ENCODE measurements at regions not wholly inside any gene's neighbourhood (a gene's known extent, or its start where the extent isn't known, plus 50 kb on each side); places are given as distances from the start of the nearest gene placed in this dataset.

GRCh38 chr18:11310476-11311086 lies 161.2 kb upstream of the PIEZO2 start:
- DNase-seq (ENCODE audit: low spot score): no peak

GRCh38 chr18:11309172-11309571 lies 159.8 kb upstream of the PIEZO2 start:
- DNase-seq (ENCODE audit: low spot score): no peak

GRCh38 chr18:11308499-11308898 lies 159.1 kb upstream of the PIEZO2 start:
- no peak for DNase-seq (ENCODE audit: low spot score)

GRCh38 chr18:11307716-11308115 lies 158.3 kb upstream of the PIEZO2 start:
- DNase-seq (ENCODE audit: low spot score): no peak

- DNase-seq (ENCODE audit: low spot score): no peak
These were observed 156.1 kb upstream of the PIEZO2 start for GRCh38 chr18:11305507-11305906.

GRCh38 chr18:11304928-11305327 lies 155.6 kb upstream of the PIEZO2 start:
- no peak for DNase-seq (ENCODE audit: low spot score)

GRCh38 chr18:11296946-11297345 lies 147.6 kb upstream of the PIEZO2 start:
- DNase-seq (ENCODE audit: low spot score): no peak

- DNase-seq (ENCODE audit: low spot score): no peak
These were observed 144.4 kb upstream of the PIEZO2 start for GRCh38 chr18:11293794-11294193.

GRCh38 chr18:11290786-11291185 lies 141.4 kb upstream of the PIEZO2 start:
- DNase-seq (ENCODE audit: low spot score): no peak

GRCh38 chr18:11289248-11289647 lies 139.9 kb upstream of the PIEZO2 start:
- DNase-seq (ENCODE audit: low spot score): no peak

GRCh38 chr18:11288401-11288800 lies 139.0 kb upstream of the PIEZO2 start:
- DNase-seq (ENCODE audit: low spot score): no peak

- DNase-seq (ENCODE audit: low spot score): no peak
These were observed 137.1 kb upstream of the PIEZO2 start for GRCh38 chr18:11286431-11286830.

GRCh38 chr18:11284811-11285210 lies 135.4 kb upstream of the PIEZO2 start:
- no peak for DNase-seq (ENCODE audit: low spot score)

- DNase-seq (ENCODE audit: low spot score): no peak
These were observed 135.0 kb upstream of the PIEZO2 start for GRCh38 chr18:11284349-11284748.

GRCh38 chr18:11283479-11284161 lies 134.3 kb upstream of the PIEZO2 start:
- DNase-seq (ENCODE audit: low spot score): no peak

- DNase-seq (ENCODE audit: low spot score): no peak
These were observed 130.1 kb upstream of the PIEZO2 start for GRCh38 chr18:11279461-11279860.

GRCh38 chr18:11276678-11277077 lies 127.3 kb upstream of the PIEZO2 start:
- no peak for DNase-seq (ENCODE audit: low spot score)

- no peak for DNase-seq (ENCODE audit: low spot score)
These were observed 124.9 kb upstream of the PIEZO2 start for GRCh38 chr18:11274144-11274794.

- DNase-seq (ENCODE audit: low spot score): no peak
These were observed 123.1 kb upstream of the PIEZO2 start for GRCh38 chr18:11272516-11272915.

- DNase-seq (ENCODE audit: low spot score): no peak
These were observed 122.6 kb upstream of the PIEZO2 start for GRCh38 chr18:11271954-11272353.

- no peak for DNase-seq (ENCODE audit: low spot score)
These were observed 119.9 kb upstream of the PIEZO2 start for GRCh38 chr18:11269257-11269656.

GRCh38 chr18:11268741-11269233 lies 119.4 kb upstream of the PIEZO2 start:
- DNase-seq (ENCODE audit: low spot score): no peak

- DNase-seq (ENCODE audit: low spot score): no peak
These were observed 118.8 kb upstream of the PIEZO2 start for GRCh38 chr18:11268153-11268552.

Measured in ecto neural progenitor cell (in vitro differentiated cells).